ENCODE measurements at regions not wholly inside any gene's neighbourhood (a gene's known extent, or its start where the extent isn't known, plus 50 kb on each side); places are given as distances from the start of the nearest gene placed in this dataset.

DNA sequence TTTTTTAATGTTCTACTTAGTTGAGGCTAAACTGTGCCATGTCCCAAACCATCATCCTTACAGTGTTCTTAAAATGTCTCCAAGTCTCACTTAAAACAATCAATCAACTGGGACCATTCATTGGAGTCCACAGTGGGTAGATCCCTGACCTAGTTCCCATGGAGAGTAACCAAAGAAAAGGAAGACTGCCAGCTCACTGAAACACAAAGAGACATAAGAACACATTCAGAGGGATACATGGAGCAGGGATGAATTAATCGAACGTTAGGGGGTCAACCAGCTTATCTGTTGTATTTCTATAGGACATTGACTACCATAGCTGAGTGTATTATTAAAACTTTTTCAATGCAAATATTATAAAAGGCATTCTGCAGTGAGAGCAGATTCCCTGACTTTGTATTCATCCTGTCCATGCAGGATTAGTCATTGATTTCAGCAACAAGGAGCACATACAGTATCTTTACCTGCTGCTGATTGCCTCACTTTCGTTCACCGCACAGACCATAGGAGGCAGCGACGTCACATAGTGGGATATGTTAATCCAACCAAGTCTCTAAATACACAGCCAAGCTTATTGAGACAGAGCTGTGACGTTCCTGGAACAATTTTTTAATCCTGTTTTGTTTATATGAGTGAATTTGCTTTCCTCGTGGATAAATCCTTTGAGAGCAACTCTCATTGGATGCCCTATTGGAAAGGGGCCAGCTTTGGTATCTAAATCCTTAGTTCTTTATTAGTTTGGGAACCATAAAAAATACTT is 364.9 kb upstream of the RBMS3 start:
- TF ChIP-seq, protein P1, sequence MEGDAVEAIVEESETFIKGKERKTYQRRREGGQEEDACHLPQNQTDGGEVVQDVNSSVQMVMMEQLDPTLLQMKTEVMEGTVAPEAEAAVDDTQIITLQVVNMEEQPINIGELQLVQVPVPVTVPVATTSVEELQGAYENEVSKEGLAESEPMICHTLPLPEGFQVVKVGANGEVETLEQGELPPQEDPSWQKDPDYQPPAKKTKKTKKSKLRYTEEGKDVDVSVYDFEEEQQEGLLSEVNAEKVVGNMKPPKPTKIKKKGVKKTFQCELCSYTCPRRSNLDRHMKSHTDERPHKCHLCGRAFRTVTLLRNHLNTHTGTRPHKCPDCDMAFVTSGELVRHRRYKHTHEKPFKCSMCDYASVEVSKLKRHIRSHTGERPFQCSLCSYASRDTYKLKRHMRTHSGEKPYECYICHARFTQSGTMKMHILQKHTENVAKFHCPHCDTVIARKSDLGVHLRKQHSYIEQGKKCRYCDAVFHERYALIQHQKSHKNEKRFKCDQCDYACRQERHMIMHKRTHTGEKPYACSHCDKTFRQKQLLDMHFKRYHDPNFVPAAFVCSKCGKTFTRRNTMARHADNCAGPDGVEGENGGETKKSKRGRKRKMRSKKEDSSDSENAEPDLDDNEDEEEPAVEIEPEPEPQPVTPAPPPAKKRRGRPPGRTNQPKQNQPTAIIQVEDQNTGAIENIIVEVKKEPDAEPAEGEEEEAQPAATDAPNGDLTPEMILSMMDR (conservative IDR thresholded peaks at IDR 0.05; ENCODE audit: low read length) = peak; percentile 42; the same call in 1 of the 2 replicates
- TF ChIP-seq EZH2phosphoT487 (IDR thresholded peaks at IDR 0.05; ENCODE audit: borderline replicate concordance, low read depth, low read length) = no peak

All from OCI-LY7 (cell line).